Duodenal mucosa (tissue), 2 donors: ENCODE measurements at regions not wholly inside any gene's neighbourhood (a gene's known extent, or its start where the extent isn't known, plus 50 kb on each side); places are given as distances from the start of the nearest gene placed in this dataset.

Source experiments
- H3K27ac ChIP-seq: one replicate; pipeline ENCODE4 v1.7.0; 2013; ENCODE audit warnings: low read depth, low read length
- H3K27me3 ChIP-seq, 2 donors: one replicate each; pipeline ENCODE4 v1.7.0; 2013; ENCODE audit warnings: low read length in 2 of 2, control low read depth in 1 of 2; ENCODE audit not compliant: insufficient read depth in 2 of 2, control insufficient read depth in 1 of 2
- H3K36me3 ChIP-seq, 2 donors: one replicate each; pipeline ENCODE4 v1.7.0; 2013; ENCODE audit warnings: low read length in 2 of 2, control low read depth in 1 of 2; ENCODE audit not compliant: insufficient read depth in 2 of 2, control insufficient read depth in 1 of 2
- H3K4me1 ChIP-seq, 2 donors: one replicate each; pipeline ENCODE4 v1.7.0; 2013; ENCODE audit warnings: low read length in 2 of 2, control low read depth in 1 of 2; ENCODE audit not compliant: insufficient read depth in 2 of 2, control insufficient read depth in 1 of 2
- H3K4me3 ChIP-seq, 2 donors: one replicate each; pipeline ENCODE4 v1.7.0; 2013; ENCODE audit warnings: low read length in 2 of 2, low read depth in 1 of 2
- H3K9ac ChIP-seq, 2 donors: one replicate each; pipeline ENCODE4 v1.7.0; 2013; ENCODE audit warnings: low read length in 2 of 2, low read depth in 1 of 2
- H3K9me3 ChIP-seq, 2 donors: one replicate each; pipeline ENCODE4 v1.7.0; 2013; ENCODE audit warnings: low read length in 2 of 2, control low read depth in 1 of 2; ENCODE audit not compliant: control insufficient read depth in 1 of 2

GRCh38 chr6:23446469-23446967 is 679.5 kb upstream of the NRSN1 start:
- Histone ChIP-seq H3K4me1 (no peaks in the 10 kb centered on the region), H3K27ac (no peak overlapping the region), H3K4me3 (no peak overlapping the region), H3K36me3 (no peaks in the 10 kb centered on the region), H3K27me3 (no peaks in the 10 kb centered on the region), H3K9ac (no peak overlapping the region), H3K9me3 (no peaks in the 10 kb centered on the region)

GRCh38 chr6:23447731-23448130 is 678.3 kb upstream of the NRSN1 start:
- Histone ChIP-seq H3K36me3 (no peaks in the 10 kb centered on the region), H3K4me1 (no peaks in the 10 kb centered on the region), H3K9me3 (no peaks in the 10 kb centered on the region), H3K27me3 (no peaks in the 10 kb centered on the region), H3K9ac (no peak overlapping the region), H3K27ac (no peak overlapping the region), H3K4me3 (no peak overlapping the region)

- Histone ChIP-seq H3K4me3 (no peak overlapping the region), H3K27ac (no peak overlapping the region), H3K9ac (no peak overlapping the region), H3K27me3 (no peaks in the 10 kb centered on the region), H3K9me3 (no peaks in the 10 kb centered on the region), H3K36me3 (no peaks in the 10 kb centered on the region), H3K4me1 (no peaks in the 10 kb centered on the region)
Observed at GRCh38 chr6:23448281-23448680, 677.7 kb upstream of the NRSN1 start.

GRCh38 chr6:23454080-23454976 is 671.7 kb upstream of the NRSN1 start:
- H3K36me3 ChIP-seq, result no peaks in the 10 kb centered on the region
- no peak overlapping the region for H3K27ac ChIP-seq
- H3K4me1 ChIP-seq, result no peaks in the 10 kb centered on the region
- no peak overlapping the region for H3K4me3 ChIP-seq
- H3K9ac ChIP-seq, result no peak overlapping the region
- no peaks in the 10 kb centered on the region for H3K9me3 ChIP-seq
- H3K27me3 ChIP-seq, result no peaks in the 10 kb centered on the region

- no peaks in the 10 kb centered on the region for H3K36me3 ChIP-seq
- no peak overlapping the region for H3K4me3 ChIP-seq
- H3K27me3 ChIP-seq, result no peaks in the 10 kb centered on the region
- H3K4me1 ChIP-seq, result no peaks in the 10 kb centered on the region
- H3K27ac ChIP-seq, result no peak overlapping the region
- H3K9ac ChIP-seq, result no peak overlapping the region
- H3K9me3 ChIP-seq, result no peaks in the 10 kb centered on the region
Observed at GRCh38 chr6:23455754-23456153, 670.3 kb upstream of the NRSN1 start.

GRCh38 chr6:23456396-23456795 is 669.6 kb upstream of the NRSN1 start:
- Histone ChIP-seq H3K9me3 (no peaks in the 10 kb centered on the region), H3K36me3 (no peaks in the 10 kb centered on the region), H3K9ac (no peak overlapping the region), H3K27me3 (no peaks in the 10 kb centered on the region), H3K4me3 (no peak overlapping the region), H3K27ac (no peak overlapping the region), H3K4me1 (no peaks in the 10 kb centered on the region)

- Histone ChIP-seq H3K4me3 (no peak overlapping the region), H3K9me3 (no peaks in the 10 kb centered on the region), H3K4me1 (no peaks in the 10 kb centered on the region), H3K27me3 (no peaks in the 10 kb centered on the region), H3K27ac (no peak overlapping the region), H3K36me3 (no peaks in the 10 kb centered on the region), H3K9ac (no peak overlapping the region)
Observed at GRCh38 chr6:23457321-23457720, 668.7 kb upstream of the NRSN1 start.

GRCh38 chr6:23465912-23466311 is 660.1 kb upstream of the NRSN1 start:
- Histone ChIP-seq H3K4me3 (no peak overlapping the region), H3K9me3 (no peaks in the 10 kb centered on the region), H3K4me1 (no peaks in the 10 kb centered on the region), H3K36me3 (no peaks in the 10 kb centered on the region), H3K27ac (no peak overlapping the region), H3K27me3 (no peaks in the 10 kb centered on the region), H3K9ac (no peak overlapping the region)

GRCh38 chr6:23477586-23477985 is 648.4 kb upstream of the NRSN1 start:
- no peak overlapping the region for H3K4me3 ChIP-seq
- no peak overlapping the region for H3K9ac ChIP-seq
- H3K4me1 ChIP-seq, result no peaks in the 10 kb centered on the region
- H3K27ac ChIP-seq, result no peak overlapping the region
- H3K9me3 ChIP-seq, result peaks cover 0 to 5% of the 10 kb centered on the region in 2 donors
- H3K27me3 ChIP-seq, result no peaks in the 10 kb centered on the region
- H3K36me3 ChIP-seq, result no peaks in the 10 kb centered on the region

GRCh38 chr6:23478312-23478711 is 647.7 kb upstream of the NRSN1 start:
- Histone ChIP-seq H3K36me3 (no peaks in the 10 kb centered on the region), H3K27me3 (no peaks in the 10 kb centered on the region), H3K4me3 (no peak overlapping the region), H3K9ac (no peak overlapping the region), H3K9me3 (peaks cover 0 to 5% of the 10 kb centered on the region in 2 donors), H3K27ac (no peak overlapping the region), H3K4me1 (no peaks in the 10 kb centered on the region)
